ENCODE measurements at regions not wholly inside any gene's neighbourhood (a gene's known extent, or its start where the extent isn't known, plus 50 kb on each side); places are given as distances from the start of the nearest gene placed in this dataset.
"Not testable (repeated sequence)": the region's sequence is repeated elsewhere in the genome, so short reads cannot be mapped to it uniquely, and the experiment has no call there.

DNA sequence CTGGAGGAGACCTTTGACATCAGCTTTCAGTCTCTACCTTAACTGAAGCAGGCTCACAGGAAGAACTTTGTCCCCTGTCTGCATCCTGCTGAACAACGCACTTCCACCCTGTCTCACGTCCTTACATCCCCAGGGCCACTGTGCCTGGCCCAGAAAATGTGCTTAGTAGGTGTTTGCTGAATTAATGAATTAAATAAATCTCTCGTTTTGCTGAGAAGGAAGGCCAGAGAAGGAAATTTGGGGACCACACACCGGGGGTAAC, 54.3 kb upstream of the CREB3L1 start:
- no peak for DNase-seq
- in situ Hi-C loops (cut with MboI; ENCODE audit: low pct_unique_long_range_greater_than_20kb, low sequenced_read_pairs), result no loop called here

DNA sequence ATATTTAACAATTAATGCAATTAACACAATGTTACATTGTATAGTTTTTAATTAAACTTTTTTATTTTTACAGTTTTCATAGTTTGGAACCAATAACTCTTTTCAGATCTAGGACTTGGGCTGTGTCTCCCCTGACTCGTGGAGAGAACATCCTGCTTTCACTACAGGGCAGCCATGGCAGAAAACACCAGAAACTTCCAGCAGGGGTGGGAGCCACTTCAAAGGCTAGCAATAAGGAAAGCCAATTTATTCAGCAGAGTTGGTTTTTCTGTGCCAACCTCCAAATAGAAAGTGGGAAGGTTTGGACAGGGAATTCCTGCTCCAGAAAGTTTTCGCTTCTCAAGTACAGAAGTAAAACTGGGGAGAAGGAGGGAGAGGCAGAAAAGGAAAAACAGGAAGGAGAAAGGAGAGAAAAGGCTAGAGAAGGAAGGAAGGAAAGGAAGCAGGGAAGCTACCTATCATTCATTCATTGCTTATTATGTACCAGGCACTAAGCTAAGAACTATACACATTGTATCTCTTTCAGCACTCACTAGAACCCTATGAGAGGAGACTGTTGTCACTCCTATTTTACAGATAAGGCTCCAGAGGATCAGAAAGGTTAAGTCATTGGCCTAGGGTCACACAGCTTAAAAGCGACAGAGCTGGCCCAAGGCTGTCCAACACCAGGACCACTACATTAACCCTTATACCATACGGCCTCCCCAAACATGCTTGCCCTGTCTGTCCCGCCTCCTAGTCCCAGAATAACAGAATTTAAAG, 54.8 kb upstream of the CREB3L1 start:
- in situ Hi-C loops (cut with MboI; ENCODE audit: low pct_unique_long_range_greater_than_20kb, low sequenced_read_pairs), result no loop called here

DNA sequence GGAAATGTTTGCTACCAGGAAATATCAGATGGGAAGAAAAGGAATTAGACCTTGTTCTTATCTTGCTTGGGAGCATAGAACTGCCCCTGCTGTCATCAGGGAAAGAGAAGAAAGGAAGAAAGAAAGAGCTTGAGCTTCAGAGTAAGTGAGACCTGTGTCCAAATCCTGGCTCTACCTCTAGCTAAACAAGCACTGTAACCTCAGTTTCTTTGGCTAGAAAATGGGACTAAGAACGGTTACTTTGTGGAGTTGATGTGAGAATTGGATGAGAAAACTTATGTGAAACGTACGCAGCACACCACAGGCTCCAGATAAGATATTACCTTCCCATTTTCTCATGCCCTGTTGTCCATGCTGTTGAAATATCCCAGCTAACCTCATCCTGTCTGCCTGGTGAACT, 57.1 kb upstream of the CREB3L1 start:
- no peak for DNase-seq
- in situ Hi-C loops (cut with MboI; ENCODE audit: low pct_unique_long_range_greater_than_20kb, low sequenced_read_pairs), result no loop called here

More for the DNA sequence above, 54.8 kb upstream of the CREB3L1 start:
- DNase-seq, result no peak

DNA sequence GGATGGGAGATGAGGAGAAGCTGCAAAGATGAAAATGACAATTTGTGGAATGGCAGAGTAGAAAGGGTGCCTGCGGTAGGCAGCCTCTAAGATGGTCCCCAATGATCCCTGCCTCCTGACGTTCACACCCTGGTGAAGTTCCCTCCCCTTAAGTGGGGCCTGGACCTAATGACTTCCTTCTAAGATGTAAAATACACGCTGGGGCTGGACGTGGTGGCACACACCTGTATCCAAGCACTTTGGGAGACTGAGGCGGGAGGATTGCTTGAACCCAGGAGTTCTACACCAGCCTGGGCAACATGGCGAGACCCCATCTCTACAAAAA, 60.7 kb upstream of the CREB3L1 start:
- in situ Hi-C loops (cut with MboI; ENCODE audit: low pct_unique_long_range_greater_than_20kb, low sequenced_read_pairs), result no loop called here
- DNase-seq, result no peak

DNA sequence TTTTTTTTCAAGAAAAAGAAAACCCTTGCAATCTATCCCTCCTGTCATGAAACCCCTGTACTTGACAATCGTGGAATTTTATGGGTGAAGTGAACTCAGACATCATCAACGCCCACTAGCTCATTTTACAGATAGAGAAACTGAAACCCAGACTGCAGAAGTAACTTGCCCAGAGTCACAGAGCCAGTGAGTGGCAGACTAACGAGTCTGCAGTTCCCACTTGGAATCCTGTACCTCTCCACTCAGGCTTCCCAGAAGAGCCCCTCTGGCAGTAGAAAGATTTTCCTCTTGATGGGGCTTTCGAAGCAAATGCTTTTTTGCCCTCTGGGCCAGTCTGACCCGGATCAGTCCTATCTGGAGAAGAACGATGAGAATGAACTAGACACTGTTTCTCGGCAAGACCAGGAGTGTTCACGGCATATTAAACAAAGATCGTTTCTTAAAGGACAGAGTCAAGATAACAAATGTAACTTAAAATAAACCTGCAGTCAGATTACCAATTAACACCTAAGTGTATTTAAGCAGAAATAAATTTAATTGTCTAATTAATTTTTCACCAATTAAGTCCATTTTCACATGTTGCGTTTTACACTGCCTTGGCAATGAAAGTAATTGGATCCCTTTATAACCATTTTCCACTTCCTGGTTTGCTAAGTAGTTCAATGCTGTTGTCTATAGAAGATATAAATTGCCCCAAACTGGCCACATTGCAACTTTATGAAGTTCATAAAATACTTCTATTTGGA, 61.3 kb upstream of the CREB3L1 start:
- DNase-seq, result no peak
- in situ Hi-C loops (cut with MboI; ENCODE audit: low pct_unique_long_range_greater_than_20kb, low sequenced_read_pairs), result no loop called here

DNA sequence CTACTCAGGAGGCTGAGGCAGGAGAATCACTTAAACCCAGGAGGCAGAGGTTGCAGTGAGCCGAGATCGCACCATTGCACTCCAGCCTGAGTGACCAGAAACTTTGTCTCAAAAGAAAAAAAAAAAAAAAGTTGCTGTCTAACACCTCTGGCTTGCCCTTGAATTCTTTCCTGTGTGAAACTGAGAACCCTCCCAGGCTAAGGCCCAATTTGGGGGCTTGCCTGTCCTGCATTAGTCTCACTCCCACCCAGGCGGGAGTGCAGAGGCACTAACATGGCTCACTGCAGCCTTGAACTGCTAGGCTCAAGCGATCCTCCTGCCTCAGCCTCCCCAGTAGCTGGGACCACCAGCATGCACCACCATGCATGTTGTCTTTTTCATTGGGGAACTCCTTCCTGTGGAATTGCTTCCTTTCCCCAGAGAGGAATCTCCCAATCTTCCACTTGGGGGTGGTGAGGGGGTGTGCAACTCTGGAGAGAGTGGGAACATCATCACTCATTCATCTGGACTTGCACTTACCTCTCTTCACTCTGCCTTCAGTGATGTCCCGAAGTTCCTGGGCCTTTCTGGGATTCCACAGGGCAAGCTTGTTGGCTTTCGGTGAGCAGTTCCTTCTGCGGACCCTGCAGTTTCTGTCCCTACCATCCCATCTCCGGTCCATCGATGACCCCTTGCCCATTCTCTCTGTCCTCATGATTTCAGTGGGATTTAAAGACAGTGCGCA, 62.1 kb upstream of the CREB3L1 start:
- in situ Hi-C loops (cut with MboI; ENCODE audit: low pct_unique_long_range_greater_than_20kb, low sequenced_read_pairs), result no loop called here
- DNase-seq, result no peak

DNA sequence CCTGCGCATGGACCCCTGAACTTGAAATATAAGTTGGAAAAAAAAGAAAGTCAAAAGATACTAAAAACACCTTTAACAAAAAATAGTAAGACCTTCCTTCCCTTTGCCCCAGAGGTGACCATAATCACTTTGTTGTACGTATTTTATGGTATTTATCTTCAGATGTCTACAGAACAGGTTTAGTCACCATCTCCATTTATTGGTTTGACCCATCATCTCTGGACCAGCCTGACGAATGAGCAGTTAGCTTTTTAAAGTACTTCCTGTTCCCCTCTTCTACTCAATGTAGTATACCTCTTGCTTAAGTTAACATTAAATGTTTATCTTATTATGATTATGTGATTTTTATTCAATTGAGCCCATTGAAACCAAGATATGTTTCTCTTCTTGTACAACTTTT, 64.7 kb upstream of the CREB3L1 start:
- in situ Hi-C loops (cut with MboI; ENCODE audit: low pct_unique_long_range_greater_than_20kb, low sequenced_read_pairs), result no loop called here

DNA sequence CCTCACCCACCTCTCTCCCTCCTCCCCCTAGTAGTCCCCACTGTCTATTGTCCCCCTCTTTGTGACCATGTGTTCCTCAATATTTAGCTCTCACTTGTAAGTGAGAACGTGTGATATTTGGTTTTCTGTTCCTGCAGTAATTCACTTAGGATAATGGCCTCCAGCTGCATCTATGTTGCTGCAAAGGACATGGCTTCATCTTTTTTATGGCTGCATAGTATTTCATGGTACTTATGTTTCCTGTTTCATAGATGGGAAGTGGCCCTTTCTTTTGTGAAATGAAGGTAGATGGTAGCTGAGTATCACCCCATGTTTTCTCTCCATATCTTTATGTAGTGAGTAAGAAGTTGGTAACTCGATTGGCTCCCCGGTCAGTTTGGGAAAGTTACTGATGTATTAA, 66.6 kb upstream of the CREB3L1 start:
- no peak for DNase-seq
- in situ Hi-C loops (cut with MboI; ENCODE audit: low pct_unique_long_range_greater_than_20kb, low sequenced_read_pairs), result no loop called here

More for the DNA sequence above, 64.7 kb upstream of the CREB3L1 start:
- DNase-seq, result no peak

DNA sequence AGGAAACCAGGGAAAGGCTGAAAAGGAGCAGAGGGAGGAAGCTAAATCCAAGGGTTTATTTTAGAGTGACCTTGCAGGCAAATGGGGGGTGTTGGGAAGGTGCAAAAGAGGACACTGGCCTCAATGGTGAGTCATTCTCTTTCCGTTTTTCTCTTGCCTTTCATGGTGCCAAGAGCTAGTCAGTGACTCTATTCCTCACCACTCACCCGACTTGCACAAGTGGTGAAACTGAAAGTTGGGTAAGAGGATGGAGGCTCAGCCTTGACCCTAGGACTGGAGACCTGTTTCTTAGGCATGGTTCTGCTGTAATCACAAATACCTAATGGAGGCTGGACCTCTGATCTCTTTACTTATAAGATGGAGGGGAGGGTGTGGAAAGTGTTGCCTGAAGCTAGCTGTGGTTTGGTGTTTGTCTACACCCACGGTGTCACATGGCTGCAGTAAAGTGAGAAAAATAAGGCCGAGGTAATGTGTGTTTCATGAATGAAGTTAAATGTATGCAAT, 67.3 kb upstream of the CREB3L1 start:
- DNase-seq, result no peak
- in situ Hi-C loops (cut with MboI; ENCODE audit: low pct_unique_long_range_greater_than_20kb, low sequenced_read_pairs), result no loop called here

DNA sequence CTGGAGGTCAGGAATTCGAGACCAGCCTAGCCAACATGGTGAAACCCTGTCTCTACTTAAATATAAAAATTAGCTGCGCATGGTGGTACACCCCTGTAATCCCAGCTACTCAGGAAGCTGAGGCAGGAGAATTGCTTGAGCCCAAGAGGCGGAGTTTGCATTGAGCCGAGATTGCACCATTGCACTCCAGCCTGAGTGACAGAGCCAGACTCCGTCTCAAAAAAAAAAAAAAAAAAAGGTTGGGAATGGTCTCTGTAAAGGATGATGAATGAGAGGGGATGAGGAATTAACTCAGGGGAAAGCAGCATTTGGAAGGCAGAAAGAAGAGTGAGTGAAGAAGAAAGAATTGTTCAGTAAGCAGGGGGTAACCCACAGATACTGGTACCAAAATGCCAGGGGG, 67.8 kb upstream of the CREB3L1 start:
- DNase-seq; in situ Hi-C loops (cut with MboI; ENCODE audit: low pct_unique_long_range_greater_than_20kb, low sequenced_read_pairs): not testable (repeated sequence)

DNA sequence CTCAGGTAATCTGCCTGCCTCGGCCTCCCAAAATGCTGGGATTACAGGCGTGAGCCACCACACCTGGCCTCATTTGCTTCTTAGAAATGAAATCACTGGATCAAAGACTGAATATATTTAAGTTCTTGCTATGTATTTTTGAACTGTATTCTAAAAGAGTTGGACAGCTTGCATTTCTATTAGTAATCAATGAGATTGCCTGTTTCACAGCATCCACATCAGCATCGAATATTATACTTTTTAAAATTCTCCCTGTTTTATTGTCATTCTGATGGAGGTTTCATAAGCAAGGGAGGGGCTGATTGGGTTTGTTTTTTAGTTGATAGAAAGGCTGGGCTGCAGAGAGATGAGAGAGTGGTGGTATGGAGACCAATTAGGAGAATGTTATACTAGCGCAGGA, 68.7 kb upstream of the CREB3L1 start:
- no peak for DNase-seq
- in situ Hi-C loops (cut with MboI; ENCODE audit: low pct_unique_long_range_greater_than_20kb, low sequenced_read_pairs), result no loop called here

DNA sequence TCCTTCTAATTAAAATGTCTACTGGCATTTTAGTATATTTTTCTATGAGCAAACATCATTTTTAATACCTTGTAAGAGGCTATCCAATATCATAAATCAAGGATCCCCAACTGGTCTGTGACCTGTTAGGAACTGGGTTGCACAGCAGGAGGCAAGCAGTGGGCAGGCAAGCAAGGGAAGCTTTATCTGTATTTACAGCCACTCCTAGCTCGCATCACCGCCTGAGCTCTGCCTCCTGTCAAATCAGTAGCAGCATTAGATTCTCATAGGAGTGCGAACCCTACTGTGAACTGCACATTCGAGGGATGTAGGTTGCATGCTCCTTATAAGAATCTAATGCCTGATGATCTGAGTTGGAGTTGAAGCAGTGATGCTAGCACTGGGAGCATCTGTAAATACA, 70.2 kb upstream of the CREB3L1 start:
- DNase-seq, result no peak
- in situ Hi-C loops (cut with MboI; ENCODE audit: low pct_unique_long_range_greater_than_20kb, low sequenced_read_pairs), result no loop called here

DNA sequence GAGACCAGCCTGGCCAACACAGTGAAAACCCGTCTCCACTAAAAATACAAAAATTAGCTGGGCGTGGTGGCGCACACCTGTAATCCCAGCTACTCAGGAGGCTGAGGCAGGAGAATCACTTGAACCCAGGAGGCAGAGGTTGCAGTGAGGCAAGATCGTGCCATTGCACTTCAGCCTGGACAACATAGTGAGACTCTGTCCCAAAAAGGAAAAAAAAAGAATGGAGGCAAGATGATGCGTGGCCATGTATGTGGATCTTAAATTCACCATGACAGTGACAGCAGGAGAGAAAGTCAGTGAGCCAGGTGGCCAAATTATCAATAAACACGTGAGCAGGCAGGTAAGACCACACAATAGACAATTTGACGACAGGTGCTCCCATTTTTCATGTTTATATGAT, 73.0 kb upstream of the CREB3L1 start:
- in situ Hi-C loops (cut with MboI; ENCODE audit: low pct_unique_long_range_greater_than_20kb, low sequenced_read_pairs); DNase-seq: not testable (repeated sequence)

DNA sequence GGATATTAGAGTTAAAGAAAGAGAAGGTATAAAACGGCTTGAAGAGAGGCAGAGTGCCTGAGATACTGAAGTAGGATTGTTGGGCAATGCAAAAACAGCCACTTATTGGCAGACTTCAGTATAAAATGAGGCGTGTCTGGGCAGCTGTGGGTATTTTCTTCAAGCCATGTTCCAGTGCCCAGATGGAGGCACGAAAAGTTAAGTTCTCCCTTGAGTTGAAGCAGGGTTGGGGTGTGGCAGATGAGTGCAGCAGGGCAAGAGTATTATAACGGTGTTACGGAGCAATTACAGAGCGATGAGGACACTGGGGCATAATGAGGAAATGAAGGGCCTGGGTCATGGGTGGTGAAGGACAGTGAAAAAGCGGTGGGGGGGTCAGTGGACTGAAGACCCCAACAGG, 73.7 kb upstream of the CREB3L1 start:
- no peak for DNase-seq
- in situ Hi-C loops (cut with MboI; ENCODE audit: low pct_unique_long_range_greater_than_20kb, low sequenced_read_pairs), result no loop called here

DNA sequence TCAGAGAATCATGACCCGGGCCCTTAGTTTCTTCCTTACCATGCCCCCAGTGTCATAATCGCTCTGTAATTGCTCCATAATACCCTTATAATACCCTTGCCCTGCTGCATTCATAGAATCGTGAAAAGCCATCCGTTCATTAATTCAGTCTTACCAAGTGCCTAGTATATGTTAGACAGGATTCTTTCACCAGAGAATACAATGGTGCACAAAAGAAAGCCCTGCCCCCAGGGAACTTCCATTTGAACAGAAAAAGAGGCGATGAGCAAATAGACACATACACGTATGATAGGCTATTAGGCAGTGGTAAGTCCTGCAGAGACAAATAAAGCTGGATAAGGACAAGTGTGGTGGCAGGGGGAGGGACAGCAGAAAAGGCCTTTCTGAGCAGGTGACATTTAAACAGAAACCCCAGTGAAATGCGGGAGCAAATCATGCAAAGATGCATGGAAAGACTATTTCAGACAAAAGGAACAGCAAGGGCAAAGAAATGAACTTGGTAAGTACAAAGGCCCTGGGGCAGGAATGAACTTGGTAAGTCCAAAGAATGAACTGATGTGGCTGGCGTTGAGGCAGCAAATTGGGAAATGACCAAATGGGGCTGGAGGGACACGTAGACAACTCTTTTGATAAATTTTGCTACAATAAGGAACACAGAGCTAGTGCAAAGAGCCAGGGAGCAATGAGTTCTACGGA, 74.6 kb upstream of the CREB3L1 start:
- in situ Hi-C loops (cut with MboI; ENCODE audit: low pct_unique_long_range_greater_than_20kb, low sequenced_read_pairs), result no loop called here
- no peak for DNase-seq

DNA sequence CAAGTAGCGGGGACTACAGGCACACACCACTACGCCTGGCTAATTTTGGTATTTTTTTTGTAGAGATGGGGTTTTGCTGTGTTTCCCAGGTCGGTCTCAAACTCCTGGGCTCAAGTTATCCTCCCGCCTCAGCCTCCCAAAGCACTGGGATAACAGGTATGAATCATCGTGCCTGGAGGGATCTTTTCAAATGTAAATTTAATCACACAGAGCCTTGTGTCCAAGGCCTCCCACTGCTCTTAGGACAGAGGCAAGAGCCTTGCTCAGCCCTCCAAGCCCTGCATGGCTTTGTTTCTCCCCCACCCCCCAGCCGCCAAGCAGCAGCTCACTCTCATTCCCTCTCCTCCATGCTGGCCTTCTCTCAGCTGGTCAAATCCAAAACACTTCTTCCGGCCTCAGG, 75.3 kb upstream of the CREB3L1 start:
- in situ Hi-C loops (cut with MboI; ENCODE audit: low pct_unique_long_range_greater_than_20kb, low sequenced_read_pairs), result no loop called here
- no peak for DNase-seq

DNA sequence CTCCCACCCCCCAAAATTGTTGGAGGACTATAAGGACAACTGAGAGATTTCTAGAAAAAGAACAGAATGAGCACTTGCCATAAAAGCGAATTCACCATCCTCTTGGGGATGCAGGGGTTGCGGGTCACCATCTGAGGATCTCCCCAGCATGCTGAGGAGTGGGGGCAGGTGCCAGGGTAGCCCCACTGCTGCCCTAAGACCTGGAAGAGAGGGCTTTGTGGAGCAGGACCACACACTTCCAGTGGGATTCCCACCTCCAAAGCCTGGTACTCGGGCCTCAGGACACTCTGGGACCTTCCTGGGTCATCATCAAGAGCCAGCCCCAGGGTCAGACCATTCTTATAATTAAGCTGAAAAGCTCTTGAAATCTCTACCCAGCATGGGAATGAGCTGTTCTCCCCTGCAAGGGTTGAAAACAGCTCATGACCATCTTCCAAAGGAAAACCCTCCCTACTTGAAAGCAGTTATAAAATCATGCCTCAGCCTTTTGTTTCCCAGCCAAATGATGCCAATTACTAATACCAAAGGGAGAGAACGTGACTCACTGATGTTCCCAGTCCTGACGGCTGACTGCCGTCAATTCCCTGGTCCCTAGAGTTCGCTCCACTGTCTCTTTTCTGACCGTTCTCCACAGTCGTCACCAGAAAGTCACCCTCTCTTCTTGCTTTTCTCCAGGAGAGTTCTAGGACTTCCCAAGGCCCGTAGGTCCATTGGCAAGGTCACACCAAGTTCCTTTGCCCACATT, 76.8 kb upstream of the CREB3L1 start:
- in situ Hi-C loops (cut with MboI; ENCODE audit: low pct_unique_long_range_greater_than_20kb, low sequenced_read_pairs), result no loop called here
- DNase-seq, result no peak

DNA sequence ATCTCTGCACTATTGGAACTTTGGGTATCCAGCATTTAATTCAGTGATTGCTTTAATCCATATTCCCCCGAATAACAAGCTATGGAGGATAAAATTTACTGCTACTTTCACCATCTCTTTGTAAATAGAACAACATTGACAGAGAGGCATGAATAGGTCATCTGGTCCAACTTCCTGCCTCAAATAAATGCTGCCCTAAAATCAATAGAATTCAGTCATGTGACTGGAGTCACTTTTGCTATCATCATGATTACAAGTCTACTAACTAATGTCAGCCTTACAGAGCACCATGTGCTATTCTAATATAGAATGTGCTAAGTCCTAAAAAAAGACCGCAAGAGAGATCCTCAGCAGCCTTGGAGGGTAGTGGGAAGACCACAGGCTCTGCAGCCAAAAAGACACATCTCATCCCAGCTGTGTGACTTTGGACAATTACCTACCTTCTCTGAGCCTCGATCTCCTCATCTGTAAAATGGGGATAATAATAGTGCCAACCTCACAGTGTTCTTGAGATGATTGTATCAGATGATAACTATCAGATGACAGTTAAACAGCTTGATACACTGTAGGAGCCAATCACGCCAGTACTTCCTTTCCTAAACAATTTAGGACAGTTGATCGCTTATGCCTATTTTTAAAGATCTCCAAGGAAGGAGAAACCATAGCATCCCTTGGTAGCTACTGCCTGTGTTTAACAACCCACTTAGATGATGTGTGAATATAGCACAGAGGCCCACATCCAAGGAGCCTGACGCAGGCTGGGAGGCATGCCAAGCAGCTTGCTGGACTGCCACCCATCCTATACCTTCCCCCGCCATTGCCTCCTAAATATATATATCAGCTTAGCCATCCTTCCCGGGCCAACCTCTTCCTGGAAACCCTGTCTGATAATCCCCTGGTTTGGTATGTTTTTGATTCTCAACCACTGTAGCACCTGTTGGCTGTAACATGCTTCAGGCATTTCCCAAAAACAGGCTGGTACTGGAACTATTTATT, 77.3 kb upstream of the PHF21A start:
- in situ Hi-C loops (cut with MboI; ENCODE audit: low pct_unique_long_range_greater_than_20kb, low sequenced_read_pairs), result no loop called here
- DNase-seq, result no peak
